PC-9 (cell line): ENCODE measurements at regions not wholly inside any gene's neighbourhood (a gene's known extent, or its start where the extent isn't known, plus 50 kb on each side); places are given as distances from the start of the nearest gene placed in this dataset.

ENCODE experiments used
- BruUV-seq: library from RNA; stranded (reverse); fragments of 400-500 nt; replicated peaks from 2 replicates; lab custom pipeline; 2021; lab: Mats Ljungman, UMichigan
- CTCF ChIA-PET: fragments of 300-600 bp; sonication (Branson Sonifier 250); formaldehyde crosslinking; loops from one replicate; lab custom pipeline; 2022; ENCODE audit warnings: antibody characterized with exemption; lab: Charles Lee
- POLR2A ChIA-PET: fragments of 300-600 bp; sonication (Branson Sonifier 250); formaldehyde crosslinking; loops from one replicate; lab custom pipeline; 2022; ENCODE audit warnings: antibody characterized with exemption; ENCODE audit not compliant: unreplicated experiment; lab: Charles Lee
- DNase-seq, 2 experiments: peaks; one replicate each; pipeline versions ENCODE4 v3.0.0 to v3.0.0-alpha.2; 2015 to 2022; ENCODE audit warnings: mixed read lengths in 1 of 2
- H2AFZ ChIP-seq: fragments of 200-600 bp; sonication (generic); 2 replicates; pipeline ENCODE4 v1.8.1; 2017; ENCODE audit warnings: antibody characterized with exemption
- H3F3A ChIP-seq: fragments of 200-600 bp; sonication (generic); 2 replicates; pipeline ENCODE4 v1.8.1; 2017; ENCODE audit warnings: antibody characterized with exemption, mild to moderate bottlenecking, low read depth; ENCODE audit not compliant: insufficient read depth
- H3K27ac ChIP-seq: fragments of 200-600 bp; sonication (generic); 2 replicates; pipeline ENCODE4 v1.6.1; 2016; ENCODE audit warnings: mixed run types
- H3K27me3 ChIP-seq: fragments of 200-600 bp; sonication (generic); 2 replicates; pipeline ENCODE4 v1.6.1; 2016; ENCODE audit warnings: low read depth, mixed run types; ENCODE audit not compliant: insufficient read depth
- H3K36me3 ChIP-seq: fragments of 200-600 bp; sonication (generic); 2 replicates; pipeline ENCODE4 v1.6.1; 2016; ENCODE audit warnings: low read depth, mixed run types
- H3K4me1 ChIP-seq: fragments of 200-600 bp; sonication (generic); replicated peaks from 2 replicates; pipeline ENCODE4 v1.6.1; 2016; ENCODE audit warnings: mixed run types; ENCODE audit not compliant: insufficient read depth
- H3K4me2 ChIP-seq: fragments of 200-600 bp; sonication (generic); 2 replicates; pipeline ENCODE4 v1.6.1; 2017; ENCODE audit warnings: mixed run types
- H3K4me3 ChIP-seq: fragments of 200-600 bp; sonication (generic); 2 replicates; pipeline ENCODE4 v1.6.1; 2016; ENCODE audit warnings: mixed run types
- H3K79me2 ChIP-seq: fragments of 200-600 bp; sonication (generic); 2 replicates; pipeline ENCODE4 v1.6.1; 2017; ENCODE audit warnings: low read depth, mixed run types
- H3K9me2 ChIP-seq: fragments of 200-600 bp; sonication (generic); 2 replicates; pipeline ENCODE4 v1.8.1; 2017; ENCODE audit warnings: mild to moderate bottlenecking; ENCODE audit not compliant: insufficient read depth
- H3K9me3 ChIP-seq: fragments of 200-600 bp; sonication (generic); 2 replicates; pipeline ENCODE4 v1.8.1; 2016; ENCODE audit warnings: low read depth; ENCODE audit not compliant: insufficient read depth
- H4K20me1 ChIP-seq: fragments of 200-600 bp; sonication (generic); 2 replicates; pipeline ENCODE4 v1.8.1; 2017; ENCODE audit not compliant: insufficient read depth
- CTCF ChIP-seq: fragments of 200-600 bp; sonication (generic); conservative IDR thresholded peaks from 2 replicates; pipeline ENCODE4 v1.6.1; 2017; ENCODE audit warnings: mixed run types, antibody characterized with exemption, mild to moderate bottlenecking, moderate library complexity
- EZH2 ChIP-seq: fragments of 200-600 bp; sonication (generic); IDR thresholded peaks from 2 replicates; pipeline ENCODE4 v1.8.0; 2017; ENCODE audit warnings: antibody characterized with exemption, low read depth
- intact Hi-C: fragments of 100-400 bp; cut with micrococcal nuclease; formaldehyde crosslinking; loops from one replicate; pipeline ENCODE4 v1.10.0; 2022; ENCODE audit not compliant: unreplicated experiment

DNA sequence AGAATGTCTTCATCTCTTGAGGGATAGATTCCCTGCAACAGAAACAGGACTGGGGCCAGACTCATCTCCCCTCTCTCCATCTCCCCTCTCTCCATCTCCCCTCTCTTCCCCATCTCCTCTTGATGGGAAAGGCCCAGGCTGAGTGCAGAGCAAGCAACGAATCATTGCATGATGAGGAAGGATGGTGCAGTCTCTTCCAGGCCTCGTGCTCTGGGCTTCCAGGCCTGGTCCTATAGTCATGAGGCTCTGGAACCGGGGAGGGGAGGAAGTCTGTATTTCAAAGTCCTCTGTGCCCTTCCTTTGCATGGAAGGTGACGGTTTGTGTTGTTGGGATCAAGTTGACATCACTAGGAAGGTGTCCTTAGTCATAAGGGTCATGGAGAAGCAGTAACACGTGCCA, 115.6 kb upstream of the NEDD4L start:
- Histone ChIP-seq H3K9me3 (no peaks in the 10 kb centered on the region), H4K20me1 (no peaks in the 10 kb centered on the region), H3K36me3 (no peaks in the 10 kb centered on the region), H3F3A (no peaks in the 10 kb centered on the region), H3K27ac (no peak overlapping the region), H3K9me2 (no peaks in the 10 kb centered on the region), H2AFZ (no peak overlapping the region), H3K4me2 (no peak overlapping the region), H3K79me2 (no peaks in the 10 kb centered on the region), H3K4me1 (peaks cover 10% of the 10 kb centered on the region; the same call in 1 of the 2 replicates), H3K27me3 (no peaks in the 10 kb centered on the region), H3K4me3 (no peak overlapping the region)
- CTCF ChIA-PET = no interaction called here
- DNase-seq = no peak
- TF ChIP-seq EZH2 (no peak), CTCF (no peak)
- POLR2A ChIA-PET = no interaction called here
- no TSS peak for BruUV-seq
- intact Hi-C loops = no loop called here

- TF ChIP-seq CTCF (no peak), EZH2 (no peak)
- Histone ChIP-seq H3K79me2 (no peaks in the 10 kb centered on the region), H3F3A (no peaks in the 10 kb centered on the region), H3K4me2 (no peak overlapping the region), H3K27me3 (no peaks in the 10 kb centered on the region), H3K9me2 (no peaks in the 10 kb centered on the region), H2AFZ (no peak overlapping the region), H3K27ac (no peak overlapping the region), H3K4me1 (peaks cover 10% of the 10 kb centered on the region; the same call in 1 of the 2 replicates), H3K9me3 (no peaks in the 10 kb centered on the region), H3K36me3 (no peaks in the 10 kb centered on the region), H3K4me3 (no peak overlapping the region), H4K20me1 (no peaks in the 10 kb centered on the region)
- ChIA-PET POLR2A (no interaction called here), CTCF (no interaction called here)
- intact Hi-C loops = no loop called here
- BruUV-seq = no TSS peak
- DNase-seq = no peak
Measured at GRCh38 chr18:57927511-57927910, 116.5 kb upstream of the NEDD4L start.

- H3K79me2 ChIP-seq = no peaks in the 10 kb centered on the region
- peak in 1 of 2 experiments; percentile 51 for DNase-seq
- ChIA-PET CTCF (no interaction called here), POLR2A (interaction anchor here (0.7 kb wide), 1 partner anchor 247 kb away, joined by 5 read pairs; no protein-coding TSS in a partner anchor)
- H3F3A ChIP-seq = no peaks in the 10 kb centered on the region
- no peaks in the 10 kb centered on the region for H3K9me2 ChIP-seq
- peaks cover 10% of the 10 kb centered on the region; the same call in 1 of the 2 replicates for H3K4me1 ChIP-seq
- H3K4me2 ChIP-seq = no peak overlapping the region
- H3K9me3 ChIP-seq = no peaks in the 10 kb centered on the region
- H3K27me3 ChIP-seq = no peaks in the 10 kb centered on the region
- no peaks in the 10 kb centered on the region for H4K20me1 ChIP-seq
- no peak overlapping the region for H3K4me3 ChIP-seq
- no peaks in the 10 kb centered on the region for H3K36me3 ChIP-seq
- 0 out of 2 replicates have a peak overlapping the region, but pooled peaks have one; percentile 20 for H3K27ac ChIP-seq
- no peak overlapping the region for H2AFZ ChIP-seq
- no TSS peak for BruUV-seq
- no peak for TF ChIP-seq CTCF
- TF ChIP-seq EZH2 = no peak
- intact Hi-C loops = no loop called here
Measured at GRCh38 chr18:57925706-57926105, 118.3 kb upstream of the NEDD4L start.
